AG04450 (cell line): ENCODE measurements at regions not wholly inside any gene's neighbourhood (a gene's known extent, or its start where the extent isn't known, plus 50 kb on each side); places are given as distances from the start of the nearest gene placed in this dataset.
A peak's percentile ranks its signal among the peaks of the same experiment; 100 is the strongest.

ENCODE experiments used
- CTCF ChIA-PET: fragments of 300-600, 350-600 bp; formaldehyde crosslinking; extraction: SDS; loops from one replicate; lab custom pipeline; 2022; ENCODE audit warnings: antibody characterized with exemption, inconsistent platforms; lab: Charles Lee
- POLR2A ChIA-PET: fragments of 350-600 bp; formaldehyde crosslinking; extraction: SDS; loops from one replicate; lab custom pipeline; 2021; ENCODE audit warnings: antibody characterized with exemption, inconsistent platforms; lab: Yijun Ruan, JAX
- DNase-seq: peaks from one replicate; pipeline ENCODE4 v3.0.0-alpha.2; 2011; ENCODE audit warnings: low read depth, low spot score
- H3K27ac ChIP-seq: one replicate; pipeline ENCODE4 v1.5.1; 2012; ENCODE audit warnings: low read depth, low read length, control low read depth
- H3K27me3 ChIP-seq: one replicate; pipeline ENCODE4 v1.6.0; 2012; ENCODE audit warnings: low read length; ENCODE audit not compliant: control insufficient read depth, insufficient read depth
- H3K4me3 ChIP-seq: 2 replicates; pipeline ENCODE4 v1.5.1; 2011; ENCODE audit warnings: mild to moderate bottlenecking, low read depth, low read length, control low read depth
- H3K9me3 ChIP-seq: 2 replicates; pipeline ENCODE4 v1.5.1; 2012; ENCODE audit warnings: low read length; ENCODE audit not compliant: control insufficient read depth, insufficient read depth
- TF ChIP-seq, protein P1 (sequence below): IDR thresholded peaks from 2 replicates; pipeline ENCODE4 v1.5.1; 2011; ENCODE audit warnings: low read depth, low read length, control low read depth, inconsistent platforms

DNA sequence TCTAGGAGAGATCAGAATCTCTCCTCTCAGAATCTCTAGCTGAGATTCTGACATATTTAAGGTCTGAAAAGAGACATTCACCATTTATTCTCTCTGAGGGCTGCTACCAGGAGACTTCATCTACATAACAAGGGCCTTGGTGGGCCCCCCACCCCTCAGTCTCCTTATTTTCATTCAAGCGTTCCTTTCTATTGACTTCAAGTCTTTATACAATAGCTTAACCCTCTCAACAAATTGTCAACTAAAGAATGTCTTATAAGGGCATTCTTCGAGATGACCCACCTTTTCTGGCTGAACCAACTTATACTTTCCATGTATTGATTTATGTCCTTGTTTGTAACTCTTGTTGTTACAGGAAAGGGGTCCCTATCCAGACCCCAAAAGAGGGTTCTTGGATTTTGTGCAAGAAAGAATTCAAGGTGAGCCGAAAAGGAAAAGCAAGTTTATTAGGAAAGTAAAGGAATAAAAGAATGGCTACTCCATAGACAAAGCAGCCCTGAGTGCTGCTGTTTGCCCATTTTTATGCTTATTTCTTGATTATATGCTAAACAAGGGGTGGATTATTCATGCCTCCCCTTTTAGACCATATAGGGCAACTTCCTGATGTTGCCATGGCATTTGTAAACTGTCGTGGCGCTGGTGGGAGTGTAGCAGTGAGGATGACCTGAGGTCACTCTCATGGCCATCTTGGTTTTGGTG lies 209.5 kb upstream of the ALCAM start:
- POLR2A ChIA-PET = no interaction called here
- CTCF ChIA-PET = no interaction called here
- DNase-seq = no peak
- Histone ChIP-seq H3K27ac (no peak overlapping the region), H3K27me3 (no peaks in the 10 kb centered on the region), H3K4me3 (no peak overlapping the region), H3K9me3 (no peaks in the 10 kb centered on the region)
- TF ChIP-seq, protein P1, sequence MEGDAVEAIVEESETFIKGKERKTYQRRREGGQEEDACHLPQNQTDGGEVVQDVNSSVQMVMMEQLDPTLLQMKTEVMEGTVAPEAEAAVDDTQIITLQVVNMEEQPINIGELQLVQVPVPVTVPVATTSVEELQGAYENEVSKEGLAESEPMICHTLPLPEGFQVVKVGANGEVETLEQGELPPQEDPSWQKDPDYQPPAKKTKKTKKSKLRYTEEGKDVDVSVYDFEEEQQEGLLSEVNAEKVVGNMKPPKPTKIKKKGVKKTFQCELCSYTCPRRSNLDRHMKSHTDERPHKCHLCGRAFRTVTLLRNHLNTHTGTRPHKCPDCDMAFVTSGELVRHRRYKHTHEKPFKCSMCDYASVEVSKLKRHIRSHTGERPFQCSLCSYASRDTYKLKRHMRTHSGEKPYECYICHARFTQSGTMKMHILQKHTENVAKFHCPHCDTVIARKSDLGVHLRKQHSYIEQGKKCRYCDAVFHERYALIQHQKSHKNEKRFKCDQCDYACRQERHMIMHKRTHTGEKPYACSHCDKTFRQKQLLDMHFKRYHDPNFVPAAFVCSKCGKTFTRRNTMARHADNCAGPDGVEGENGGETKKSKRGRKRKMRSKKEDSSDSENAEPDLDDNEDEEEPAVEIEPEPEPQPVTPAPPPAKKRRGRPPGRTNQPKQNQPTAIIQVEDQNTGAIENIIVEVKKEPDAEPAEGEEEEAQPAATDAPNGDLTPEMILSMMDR = no peak

DNA sequence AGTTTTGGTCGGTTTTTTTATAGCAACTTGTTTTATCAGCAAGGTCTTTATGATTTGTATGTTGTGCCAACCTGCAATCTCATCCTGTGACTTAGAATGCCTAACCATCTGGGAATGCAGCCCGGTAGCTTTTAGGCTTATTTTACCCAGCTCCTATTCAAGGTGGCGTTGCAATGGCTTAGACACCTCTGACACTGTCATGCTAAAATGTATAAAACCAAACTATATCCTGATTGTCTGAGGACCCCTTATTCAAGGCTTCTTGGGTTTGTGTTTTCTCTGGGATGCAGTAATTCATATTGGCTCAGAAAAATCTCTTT lies 209.0 kb upstream of the ALCAM start:
- ChIA-PET POLR2A (no interaction called here), CTCF (no interaction called here)

DNA sequence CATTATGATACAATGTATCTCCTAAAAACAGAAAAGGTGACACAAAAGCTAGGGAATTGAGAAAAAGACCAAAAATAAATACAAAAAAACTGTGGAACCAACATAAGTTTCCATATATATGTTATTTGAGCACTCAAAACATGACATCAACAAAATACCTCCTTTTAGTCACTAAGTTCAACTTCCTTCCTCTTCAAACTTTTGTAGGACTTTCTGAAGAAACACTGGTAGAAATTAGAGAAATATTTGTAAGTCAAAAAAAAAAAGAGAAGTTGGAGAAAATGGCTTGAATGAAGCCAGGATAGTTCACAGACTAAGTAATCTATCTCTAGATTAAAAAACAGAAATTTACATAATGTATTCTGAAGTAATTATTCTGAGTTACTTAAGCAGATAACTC lies 208.4 kb upstream of the ALCAM start:
- Histone ChIP-seq H3K9me3 (no peaks in the 10 kb centered on the region), H3K27me3 (no peaks in the 10 kb centered on the region), H3K4me3 (no peak overlapping the region), H3K27ac (no peak overlapping the region)
- TF ChIP-seq, protein P1 = no peak
- POLR2A ChIA-PET = no interaction called here
- CTCF ChIA-PET = no interaction called here
- no peak for DNase-seq

More for the DNA sequence above, 209.0 kb upstream of the ALCAM start:
- no peak for DNase-seq
- Histone ChIP-seq H3K9me3 (no peaks in the 10 kb centered on the region), H3K27ac (no peak overlapping the region), H3K27me3 (no peaks in the 10 kb centered on the region), H3K4me3 (no peak overlapping the region)
- TF ChIP-seq, protein P1 = no peak

DNA sequence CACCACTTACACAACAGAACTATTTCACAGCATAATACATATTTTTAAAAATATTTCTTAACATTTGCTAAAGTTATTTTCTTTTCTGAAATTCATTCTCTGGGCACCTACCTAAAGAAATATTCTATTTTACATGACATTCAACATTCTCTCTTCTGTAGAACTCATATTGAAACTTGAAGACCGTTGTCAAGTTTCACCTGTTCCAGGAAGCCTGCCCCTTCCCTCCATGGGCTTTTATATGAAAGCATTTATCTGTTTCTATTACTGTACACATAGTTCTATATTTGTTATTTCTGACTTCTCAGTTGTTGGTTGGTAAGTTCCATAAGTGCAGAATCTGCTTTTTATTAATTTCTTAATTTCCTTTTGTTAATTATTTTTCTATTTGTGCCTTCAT lies 204.3 kb upstream of the ALCAM start:
- TF ChIP-seq, protein P1 = no peak
- ChIA-PET POLR2A (no interaction called here), CTCF (no interaction called here)
- H3K4me3 ChIP-seq = no peak overlapping the region
- no peaks in the 10 kb centered on the region for H3K27me3 ChIP-seq
- no peaks in the 10 kb centered on the region for H3K9me3 ChIP-seq
- no peak overlapping the region for H3K27ac ChIP-seq
- no peak for DNase-seq

DNA sequence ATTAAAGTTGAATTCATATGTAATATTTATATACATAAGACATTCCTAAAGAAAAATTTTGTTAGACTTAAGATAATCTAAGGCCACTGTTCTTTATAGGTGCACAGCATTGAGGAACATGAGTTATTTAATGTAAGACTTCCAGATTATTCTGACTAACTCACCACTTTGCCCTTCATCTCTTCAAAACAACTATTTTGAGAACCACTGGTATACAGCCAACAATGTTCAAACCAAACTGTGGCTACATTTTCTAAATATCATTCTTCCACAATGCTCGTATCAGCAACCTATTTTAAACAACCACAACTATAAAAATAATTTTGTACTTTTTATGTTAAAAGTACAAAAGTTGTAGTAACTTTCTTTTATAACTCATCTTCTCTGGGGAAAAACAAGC lies 199.8 kb upstream of the ALCAM start:
- no peaks in the 10 kb centered on the region for H3K27me3 ChIP-seq
- no peaks in the 10 kb centered on the region for H3K9me3 ChIP-seq
- DNase-seq = peak; percentile 47
- no peak overlapping the region for H3K4me3 ChIP-seq
- TF ChIP-seq, protein P1 = no peak
- POLR2A ChIA-PET = interaction anchor here (0.6 kb wide), 1 partner anchor 200 kb away, joined by 3 read pairs; no protein-coding TSS in a partner anchor
- CTCF ChIA-PET = no interaction called here
- H3K27ac ChIP-seq = no peak overlapping the region
